GM19395 (cell line): ENCODE measurements at regions not wholly inside any gene's neighbourhood (a gene's known extent, or its start where the extent isn't known, plus 50 kb on each side); places are given as distances from the start of the nearest gene placed in this dataset.
"Not testable (repeated sequence)": the region's sequence is repeated elsewhere in the genome, so short reads cannot be mapped to it uniquely, and the experiment has no call there.

Experiments
- ATAC-seq: cut with Tn5 transposase; IDR thresholded peaks from one replicate; pipeline ENCODE4 v1.9.1; 2021; ENCODE audit warnings: mild to moderate bottlenecking, moderate library complexity; ENCODE audit not compliant: unreplicated experiment

DNA sequence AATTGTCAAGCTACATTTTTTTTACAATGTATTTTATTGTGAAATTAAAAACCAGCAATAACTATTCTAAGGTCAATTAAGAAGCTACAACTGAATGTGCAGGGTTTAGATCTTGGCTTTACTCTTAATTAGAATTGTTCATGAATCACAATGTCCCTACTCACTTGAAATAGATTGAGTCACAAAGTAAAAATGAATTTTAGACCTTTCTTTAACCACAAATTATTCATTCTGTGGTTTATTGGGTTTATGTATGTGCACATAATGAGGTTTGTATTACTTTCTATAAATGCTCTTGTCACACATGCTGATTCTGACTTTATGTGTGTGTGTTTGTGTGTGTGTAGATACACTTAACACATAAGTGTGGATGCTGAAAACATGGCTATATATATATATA, 647.0 kb upstream of the AADAT start:
- no peak for ATAC-seq

DNA sequence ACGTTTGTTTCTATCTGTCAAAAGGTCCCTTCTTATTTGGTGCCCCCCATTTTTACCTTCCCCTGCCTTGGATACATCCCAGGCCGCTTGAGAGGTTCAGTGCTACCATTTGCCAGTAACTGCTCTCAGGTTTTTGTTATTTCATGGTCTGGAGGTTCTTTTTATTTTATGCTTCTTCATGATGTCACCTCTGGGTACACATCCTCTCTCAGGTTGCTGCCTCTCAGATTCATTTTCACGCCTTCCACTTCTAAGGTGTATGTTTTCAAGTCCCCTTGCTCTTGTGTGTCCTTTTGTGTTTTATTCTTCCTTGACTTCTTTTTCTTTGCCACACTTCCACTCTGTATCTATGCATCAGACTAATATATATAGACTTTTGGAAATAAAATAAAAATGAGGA, 640.1 kb upstream of the AADAT start:
- no peak for ATAC-seq

DNA sequence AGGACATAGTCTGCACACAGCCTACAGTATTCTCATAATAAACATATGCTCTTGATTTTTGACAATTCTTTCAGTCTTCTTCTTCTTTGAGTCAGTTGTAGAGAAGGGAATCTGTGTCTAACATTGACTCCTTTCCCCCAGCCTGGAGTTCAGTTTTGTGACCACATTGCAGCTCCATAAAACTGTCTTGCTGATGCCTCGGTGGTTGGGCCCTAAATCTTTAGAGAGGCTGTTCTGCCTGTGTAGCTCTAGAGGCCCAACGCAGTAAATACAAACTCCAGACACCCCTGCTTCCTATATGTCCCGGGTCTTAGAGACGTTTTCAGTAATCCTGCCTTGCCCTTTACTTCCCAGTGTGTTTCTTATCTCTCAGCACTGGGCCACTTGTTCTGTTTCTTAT, 639.5 kb upstream of the AADAT start:
- no peak for ATAC-seq

DNA sequence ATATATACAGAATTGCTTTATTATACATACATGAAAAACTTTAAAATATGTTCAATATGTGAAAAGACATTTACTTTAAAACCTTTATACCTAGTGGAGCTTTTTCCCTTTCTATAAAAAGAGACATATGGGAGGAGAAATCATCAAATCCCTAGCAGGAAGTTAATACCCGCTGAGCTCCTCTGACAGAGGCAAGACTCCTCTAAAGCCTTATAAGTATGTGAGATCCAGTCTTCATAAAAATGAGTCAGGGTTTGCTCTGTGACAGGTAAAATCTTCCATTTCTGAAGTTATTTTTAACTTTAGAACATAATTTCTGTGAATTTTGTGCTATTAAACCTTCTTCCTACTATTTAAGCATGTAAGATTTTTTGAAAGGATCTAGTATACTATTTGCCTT, 634.4 kb upstream of the AADAT start:
- no peak for ATAC-seq

DNA sequence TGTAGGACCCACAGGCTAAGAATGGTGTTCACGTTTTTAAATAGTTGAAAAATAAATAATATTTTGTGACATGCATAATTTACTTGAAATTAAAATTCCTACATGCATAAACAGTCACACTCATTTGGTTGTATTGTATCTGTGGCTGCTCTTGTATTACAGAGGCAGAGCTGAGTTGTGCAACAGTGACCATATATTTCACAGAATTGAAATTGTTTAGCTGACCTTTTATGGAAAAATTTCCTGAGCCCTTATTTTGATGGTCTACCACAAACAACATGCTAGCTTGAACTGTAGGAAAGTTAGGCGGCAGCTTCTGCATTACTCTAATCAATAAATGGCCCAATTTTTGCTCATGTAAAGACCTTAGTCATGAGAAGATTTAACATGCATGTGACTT, 633.4 kb upstream of the AADAT start:
- ATAC-seq: no peak

DNA sequence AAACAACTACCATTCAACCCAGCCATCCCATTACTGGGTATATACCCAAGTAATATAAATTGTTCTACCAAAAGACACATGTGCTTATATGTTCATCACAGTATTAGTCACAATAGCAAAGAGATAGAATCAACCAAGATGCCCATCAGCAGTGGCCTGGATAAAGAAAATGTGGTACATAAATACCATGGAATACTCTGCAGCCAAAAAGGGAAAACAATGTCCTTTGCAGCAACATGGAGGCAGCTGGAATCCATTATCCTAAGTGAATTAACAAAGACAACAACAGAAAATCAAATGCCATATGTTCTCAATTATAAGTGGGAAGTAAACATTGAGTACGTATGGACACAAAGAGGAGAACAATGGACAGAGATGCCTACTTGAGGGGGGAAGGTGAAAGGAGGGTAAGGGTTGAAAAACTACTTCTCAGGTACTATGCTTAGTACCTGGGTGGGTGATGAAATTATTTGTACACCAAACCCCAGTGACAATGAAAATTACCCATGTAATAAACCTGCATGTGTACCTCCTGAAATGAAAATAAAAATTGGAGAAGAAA, 632.1 kb upstream of the AADAT start:
- ATAC-seq: no peak

DNA sequence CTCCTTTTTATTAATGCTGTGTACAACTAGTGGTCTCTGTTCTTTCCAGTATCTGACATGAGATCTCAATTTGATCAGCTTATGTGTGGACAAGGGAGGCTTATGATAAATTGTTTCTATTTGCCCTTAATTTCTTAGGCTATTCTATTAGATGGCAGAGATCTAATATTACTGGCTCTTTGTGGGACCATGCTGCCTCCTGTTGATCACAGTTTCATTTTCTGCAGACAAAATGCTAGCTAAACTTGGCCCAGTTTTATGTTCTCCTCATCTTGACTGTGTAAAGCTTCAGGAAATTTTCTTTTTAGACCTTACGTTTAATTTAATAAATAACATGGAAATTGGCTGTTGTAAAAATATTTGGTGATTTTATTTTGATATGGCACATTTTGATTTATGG, 627.1 kb upstream of the AADAT start:
- ATAC-seq: no peak

DNA sequence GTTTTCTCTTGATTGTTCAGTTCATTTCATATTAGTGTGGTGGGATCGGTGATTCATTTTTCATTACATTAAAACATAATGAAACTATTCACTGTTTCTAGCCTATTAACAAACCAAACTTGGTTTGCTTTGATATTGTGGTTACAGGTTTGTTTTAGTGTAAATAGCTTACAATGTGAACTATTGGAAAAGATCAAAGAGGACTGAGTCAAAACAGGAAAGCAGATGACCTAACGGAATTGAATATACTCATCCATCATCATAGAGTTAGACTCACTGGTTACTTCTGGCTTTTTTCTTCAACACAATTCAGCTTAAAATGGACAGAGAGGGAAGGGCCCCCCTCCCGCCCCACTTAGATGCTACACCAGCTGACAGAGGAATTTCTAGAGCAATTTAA, 616.2 kb upstream of the AADAT start:
- no peak for ATAC-seq

DNA sequence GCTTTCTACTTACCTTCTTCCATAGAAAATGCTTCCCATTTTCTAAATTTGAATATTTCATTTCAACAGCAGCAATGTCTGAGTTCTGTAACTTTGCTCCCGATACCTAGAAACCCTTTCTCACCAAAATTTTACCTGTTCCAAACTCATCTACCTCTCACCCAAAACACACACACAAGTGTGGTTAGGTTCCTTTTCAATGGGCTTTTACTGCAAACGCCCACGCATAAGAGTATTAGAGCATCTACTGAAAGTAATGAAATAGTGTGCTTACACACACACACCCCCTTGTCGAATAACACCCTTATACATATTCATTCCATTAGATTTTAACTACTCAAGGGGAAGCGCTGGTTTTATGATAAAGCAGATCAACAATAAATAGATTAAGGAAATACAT, 610.3 kb upstream of the AADAT start:
- no peak for ATAC-seq

DNA sequence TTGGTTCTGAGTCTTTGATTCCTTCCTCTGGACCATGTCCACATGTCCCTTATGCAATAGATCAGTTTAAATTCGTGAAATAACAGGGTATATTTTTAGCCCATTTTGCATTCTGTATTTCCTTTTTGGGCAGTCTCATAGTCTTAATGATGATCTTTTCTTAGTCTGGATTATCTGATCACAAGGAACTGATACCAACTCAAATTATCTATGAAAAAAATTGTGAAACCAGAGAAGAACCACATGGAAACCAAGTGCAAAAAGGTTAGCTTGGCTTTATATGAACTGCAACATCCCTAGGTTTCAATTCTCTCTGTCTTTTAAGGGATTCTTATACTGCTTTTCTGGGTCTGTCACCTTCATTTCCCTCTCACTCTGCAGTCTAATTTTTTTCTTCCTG, 608.6 kb upstream of the AADAT start:
- peak; percentile 81 for ATAC-seq

DNA sequence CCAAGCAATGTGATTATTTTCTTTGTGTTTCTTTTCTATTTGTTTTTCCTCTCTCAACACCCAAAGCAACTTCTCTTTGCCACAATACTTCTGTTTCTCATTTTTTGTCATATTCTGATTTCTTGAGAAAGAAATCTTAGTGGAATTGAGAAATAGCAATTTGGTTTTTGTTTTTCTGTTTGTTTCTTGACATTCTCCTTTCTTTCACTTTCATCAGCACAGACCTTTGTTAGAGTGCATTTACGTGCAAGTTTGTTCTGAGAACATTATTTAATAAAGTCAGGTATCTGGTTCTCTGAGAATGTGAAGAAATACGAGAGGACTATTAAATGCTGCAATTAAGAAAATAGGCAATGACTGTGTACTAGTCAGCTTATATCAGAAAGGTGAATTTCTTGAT, 608.1 kb upstream of the AADAT start:
- peak; percentile 64 for ATAC-seq

DNA sequence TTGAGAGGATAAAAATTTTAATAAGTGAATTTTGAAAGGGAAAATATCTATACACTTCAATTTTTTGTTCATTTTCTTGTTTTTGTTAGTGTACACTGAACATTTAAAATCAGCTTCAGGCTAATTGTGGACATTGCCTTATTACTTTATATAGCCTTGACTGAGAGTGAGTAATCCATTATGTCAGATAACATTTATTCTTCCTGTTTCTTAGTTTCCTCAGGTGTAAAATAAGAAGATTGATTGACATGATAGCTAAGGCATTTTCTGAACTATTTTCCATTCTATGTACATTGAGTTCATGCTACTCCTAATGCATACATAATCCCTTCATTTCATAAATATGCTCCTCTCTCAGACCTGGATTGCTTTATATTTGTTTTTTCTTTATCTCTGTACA, 607.3 kb upstream of the AADAT start:
- ATAC-seq: no peak

DNA sequence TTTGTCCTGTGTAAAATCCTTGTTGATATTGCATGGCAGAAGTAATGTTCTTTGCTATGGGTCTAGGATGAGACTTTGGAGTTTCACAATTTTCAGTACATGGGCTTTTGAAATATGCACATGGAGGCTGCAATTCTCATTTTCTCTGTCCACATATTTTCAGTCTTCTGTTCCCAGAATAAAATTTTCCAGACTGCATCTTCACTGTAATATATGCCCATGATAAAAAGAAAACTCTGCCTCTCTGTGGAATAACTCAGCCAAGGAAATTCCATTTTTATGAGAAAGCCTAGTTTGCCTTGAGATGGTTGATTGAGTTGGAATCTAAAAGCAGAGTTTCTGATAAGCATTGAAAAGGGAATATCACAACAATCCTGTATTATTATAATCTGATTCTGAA, 601.4 kb upstream of the AADAT start:
- ATAC-seq: no peak

DNA sequence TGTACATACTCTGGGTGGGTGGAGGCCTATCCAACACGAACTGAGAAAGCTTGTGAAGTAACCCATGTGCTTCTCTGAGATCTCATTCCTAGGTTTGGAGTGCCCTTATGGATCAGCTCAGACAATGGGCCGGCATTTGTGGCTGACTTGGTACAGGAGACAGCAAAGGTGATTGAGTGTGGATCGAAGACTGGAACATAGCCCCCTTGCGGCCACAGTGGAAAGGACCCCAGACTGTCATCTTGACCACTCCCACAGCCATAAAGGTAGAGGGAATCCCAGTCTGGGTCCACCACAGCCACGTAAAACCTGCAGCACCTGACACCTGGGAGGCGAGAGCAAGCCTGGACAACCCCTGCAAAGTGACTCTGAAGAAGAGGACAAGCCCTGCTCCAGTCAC, 598.0 kb upstream of the AADAT start:
- ATAC-seq: no peak

DNA sequence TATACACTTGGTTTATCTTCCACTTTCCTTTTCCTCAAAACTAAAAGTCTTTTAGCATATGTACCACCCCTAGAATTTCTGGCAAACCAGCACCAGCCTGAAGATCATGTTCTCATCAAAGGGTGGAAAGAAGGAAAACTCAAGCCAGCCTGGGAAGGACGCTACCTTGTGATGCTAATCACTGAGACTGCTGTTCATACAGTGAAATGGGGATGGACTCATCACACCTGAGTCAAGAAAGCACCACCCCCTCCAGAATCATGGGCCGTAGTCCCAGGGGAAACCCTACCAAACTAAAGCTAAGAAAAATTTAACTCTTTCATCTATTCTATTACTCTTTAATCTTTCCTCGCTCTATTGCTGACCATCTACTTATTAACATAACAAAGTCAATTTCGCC, 595.9 kb upstream of the AADAT start:
- not testable (repeated sequence) for ATAC-seq

DNA sequence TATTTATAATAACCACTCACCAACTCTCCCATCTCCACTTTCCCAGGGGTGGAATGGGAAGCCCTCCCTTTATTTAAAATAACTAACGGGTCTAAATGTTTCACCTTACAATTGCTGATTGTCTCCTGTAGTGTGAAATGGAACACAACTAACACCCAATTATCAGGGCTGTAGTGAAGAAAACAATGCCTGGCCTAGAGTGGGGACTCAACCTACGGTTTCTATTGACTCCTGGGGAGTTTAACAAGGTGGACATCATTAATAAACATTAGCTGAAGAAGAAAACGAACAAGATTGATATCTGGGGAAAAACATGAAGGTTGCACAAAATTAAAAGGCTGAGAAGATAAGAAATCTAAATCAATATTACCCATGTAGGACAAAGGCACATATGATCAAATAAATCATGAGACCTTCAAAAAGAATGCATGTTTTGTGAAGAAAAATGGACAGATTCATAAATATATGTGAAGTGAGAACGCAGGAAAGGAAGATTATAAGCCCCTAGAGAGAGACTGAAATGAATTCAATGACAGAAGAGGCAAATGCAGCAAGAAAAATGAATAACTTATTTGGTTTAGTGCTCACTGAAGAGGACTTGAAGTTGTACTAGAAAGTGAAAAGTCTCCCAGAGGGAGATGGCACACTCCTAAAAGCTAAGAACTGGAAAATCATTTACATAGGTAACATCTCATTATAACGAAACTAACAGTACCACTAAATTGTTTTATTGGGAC, 593.0 kb upstream of the AADAT start:
- no peak for ATAC-seq

DNA sequence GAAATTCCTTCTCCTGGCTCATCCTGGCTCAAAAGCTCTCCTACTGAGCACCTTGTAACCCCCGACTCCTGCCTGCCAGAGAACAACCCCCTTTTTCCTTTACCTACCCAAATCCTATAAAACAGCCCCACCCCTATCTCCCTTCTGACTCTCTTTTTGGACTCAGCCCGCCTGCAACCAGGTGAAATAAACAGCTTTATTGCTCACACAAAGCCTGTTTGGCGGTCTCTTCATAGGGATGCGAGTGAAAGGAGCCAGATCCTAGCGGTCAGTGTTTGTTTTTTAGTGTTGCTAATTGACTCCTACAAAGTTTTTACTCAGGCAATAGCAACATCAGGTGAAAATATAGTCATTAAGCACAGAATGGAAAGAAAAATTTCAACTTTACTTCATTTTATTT, 592.3 kb upstream of the AADAT start:
- not testable (repeated sequence) for ATAC-seq

DNA sequence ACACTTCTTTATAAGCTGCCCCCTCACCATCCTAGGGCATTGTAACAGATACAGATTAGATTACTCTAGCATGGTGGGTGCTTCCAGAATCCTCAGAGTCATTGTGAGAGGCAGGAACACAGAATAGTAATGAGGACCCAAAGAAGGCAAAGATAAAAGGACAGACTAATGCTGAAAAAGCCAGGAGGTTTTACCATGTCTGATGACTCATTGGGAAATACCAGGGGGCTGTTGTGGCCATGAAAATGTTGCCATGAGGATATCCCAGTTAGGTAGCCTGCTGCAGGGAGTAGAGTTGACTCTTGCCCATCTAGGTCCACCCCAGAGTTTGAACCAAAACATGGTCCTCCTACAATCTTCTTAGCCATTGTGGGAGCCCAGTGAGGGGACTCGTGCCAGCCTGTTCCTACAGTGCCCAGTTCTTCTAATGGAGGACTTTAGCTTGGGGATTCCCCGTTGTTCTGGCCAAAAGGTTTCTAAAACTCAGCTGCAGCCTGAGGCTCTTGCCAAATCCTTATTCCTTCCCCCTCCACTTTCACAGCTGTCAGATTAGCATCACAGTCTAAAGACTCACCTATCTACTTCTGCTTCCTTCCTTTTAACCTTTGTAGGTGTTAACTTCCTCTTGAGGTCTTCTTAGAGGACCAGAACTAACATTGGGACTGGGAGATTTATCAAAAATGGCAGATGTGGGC, 586.0 kb upstream of the AADAT start:
- peak; percentile 77 for ATAC-seq

DNA sequence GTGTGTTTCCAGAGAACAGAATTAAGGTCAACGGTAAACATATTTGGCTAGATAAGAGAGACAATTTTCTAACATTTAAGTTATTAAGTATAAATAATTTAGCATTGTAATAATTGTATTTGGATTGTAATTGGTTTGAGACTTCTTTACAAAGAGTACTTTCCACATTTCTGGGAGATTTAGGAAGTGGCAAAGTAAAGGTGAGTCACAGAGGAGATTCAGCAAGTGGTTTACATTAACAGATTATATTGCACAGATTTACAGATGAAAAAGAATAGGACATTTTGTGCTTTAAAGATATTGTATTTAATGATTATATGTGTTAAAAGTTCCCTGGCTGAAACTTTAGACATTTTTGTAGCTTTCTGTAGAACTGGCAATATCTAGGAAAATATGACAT, 584.4 kb upstream of the AADAT start:
- no peak for ATAC-seq

DNA sequence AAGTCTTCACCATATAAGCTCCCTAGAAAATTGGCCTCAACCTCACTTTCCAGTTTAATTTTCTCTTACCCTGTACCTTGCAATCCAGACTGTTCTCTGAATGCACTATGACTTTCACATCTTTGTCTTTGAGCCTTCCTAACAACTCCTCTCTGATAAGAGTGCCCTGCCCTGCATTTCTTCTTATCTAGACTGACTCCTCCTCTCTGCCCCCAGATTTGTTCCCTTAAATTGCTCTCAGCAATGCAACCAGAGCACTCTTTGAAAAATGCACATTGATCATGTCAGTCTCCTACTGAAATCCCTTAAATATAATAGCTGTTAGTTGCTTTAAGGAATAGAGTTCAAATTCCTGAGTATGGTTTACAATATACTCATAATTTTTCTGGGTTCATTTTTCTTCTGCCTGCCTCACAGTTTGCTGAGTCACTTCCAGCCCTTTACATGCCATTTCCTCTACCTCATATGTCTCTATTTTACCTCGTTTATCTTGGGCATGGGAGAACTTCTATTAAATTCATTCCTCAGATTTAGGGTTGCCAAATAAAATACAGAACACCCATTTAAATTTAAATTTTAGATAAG, 582.7 kb upstream of the AADAT start:
- ATAC-seq: no peak

DNA sequence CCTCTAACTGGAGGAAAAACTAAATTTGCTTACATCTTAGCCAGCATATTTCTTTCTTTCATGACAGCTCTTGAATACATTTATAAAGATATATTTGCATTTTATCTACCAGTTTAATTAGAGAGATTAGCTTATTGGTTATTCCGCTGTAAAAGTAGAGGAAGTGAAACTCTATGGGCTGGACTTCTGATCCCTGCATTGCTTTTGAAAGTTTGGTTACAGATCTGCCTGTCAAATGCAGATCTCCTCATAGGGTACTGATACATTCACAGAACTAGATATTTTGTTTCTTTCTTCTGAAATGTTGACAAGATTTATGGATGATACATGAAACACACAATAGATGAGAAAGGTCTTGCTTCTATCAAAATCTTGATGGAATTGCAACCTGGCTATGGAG, 581.4 kb upstream of the AADAT start:
- no peak for ATAC-seq

DNA sequence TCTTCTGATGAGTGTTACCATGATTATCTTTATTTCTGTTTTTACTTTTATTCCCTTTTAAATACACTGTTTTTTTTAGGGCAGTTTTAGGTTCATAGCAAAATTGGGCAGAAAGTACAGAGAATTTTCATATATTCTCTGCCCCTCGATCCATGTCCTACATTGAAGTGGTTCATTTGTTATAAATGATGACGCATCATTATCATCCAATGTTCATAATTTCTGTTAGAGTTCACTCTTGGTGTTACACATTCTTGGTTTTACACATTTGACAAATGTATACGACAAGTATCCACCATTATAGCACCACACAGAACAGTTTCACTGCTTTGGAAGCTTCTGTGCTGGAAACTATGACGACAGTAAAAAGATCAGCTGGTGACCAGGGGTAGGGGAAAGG, 578.1 kb upstream of the AADAT start:
- ATAC-seq: no peak
